ENCODE measurements at regions not wholly inside any gene's neighbourhood (a gene's known extent, or its start where the extent isn't known, plus 50 kb on each side); places are given as distances from the start of the nearest gene placed in this dataset.
A peak's percentile ranks its signal among the peaks of the same experiment; 100 is the strongest.

GRCh38 chr10:56763090-56763489, 402.0 kb upstream of the ZWINT start:
- H3K4ac ChIP-seq (ENCODE audit: low read length), result no peak overlapping the region
- DNase-seq (ENCODE audit: low spot score), result no peak
- no peak overlapping the region for H3K18ac ChIP-seq (ENCODE audit: low read length)

GRCh38 chr10:56745490-56745889, 384.4 kb upstream of the ZWINT start:
- H3K27me3 ChIP-seq (ENCODE audit: control insufficient read depth in 3 of 3, insufficient read depth in 3 of 3, low read depth in 1 of 3, low read length in 3 of 3), result no peaks in the 10 kb centered on the region
- WGBS, 2 donors (ENCODE audit: extremely low coverage in 2 of 2, insufficient read length in 2 of 2, insufficient replicate concordance in 1 of 2), result no CpG with 5 or more reads among the region's 4 CpGs

More at GRCh38 chr10:56763090-56763489, 402.0 kb upstream of the ZWINT start:
- H3K27me3 ChIP-seq (ENCODE audit: control insufficient read depth in 3 of 3, insufficient read depth in 3 of 3, low read depth in 1 of 3, low read length in 3 of 3), result no peaks in the 10 kb centered on the region
- H3K4me2 ChIP-seq (ENCODE audit: insufficient read depth, low read length, poor library complexity, severe bottlenecking), result no peak overlapping the region
- WGBS, 2 donors (ENCODE audit: extremely low coverage in 2 of 2, insufficient read length in 2 of 2, insufficient replicate concordance in 1 of 2), result no CpG with 5 or more reads among the region's 2 CpGs
- no peak overlapping the region for H2BK12ac ChIP-seq (ENCODE audit: low read length)
- H2AFZ ChIP-seq (ENCODE audit: low read length), result no peak overlapping the region
- no peak overlapping the region for H4K91ac ChIP-seq (ENCODE audit: low read depth, low read length, poor library complexity)
- no peak overlapping the region for H4K8ac ChIP-seq (ENCODE audit: low read depth, low read length)
- no peaks in the 10 kb centered on the region for H3K9me3 ChIP-seq (replicated peaks in 1 of 2; ENCODE audit: control insufficient read depth in 2 of 2, insufficient read depth in 1 of 2, low read depth in 1 of 2, low read length in 2 of 2)
- no peak overlapping the region for H3K27ac ChIP-seq (replicated peaks; ENCODE audit: low read length)
- no peak overlapping the region for H3K14ac ChIP-seq (ENCODE audit: low read length)
- no peaks in the 10 kb centered on the region for H3K36me3 ChIP-seq (replicated peaks in 1 of 2; ENCODE audit: control insufficient read depth in 2 of 2, insufficient read depth in 2 of 2, low read length in 2 of 2)
- H2AK5ac ChIP-seq (ENCODE audit: low read depth, low read length), result no peak overlapping the region
- H3K79me1 ChIP-seq (ENCODE audit: low read depth, low read length), result no peaks in the 10 kb centered on the region
- H2BK15ac ChIP-seq (ENCODE audit: low read length), result no peak overlapping the region
- no peaks in the 10 kb centered on the region for H3K4me1 ChIP-seq (ENCODE audit: control insufficient read depth in 2 of 2, insufficient read depth in 1 of 2, low read depth in 1 of 2, low read length in 2 of 2)
- H3K4me3 ChIP-seq (ENCODE audit: low read length in 2 of 2), result no peak overlapping the region
- H3K9ac ChIP-seq (ENCODE audit: low read depth, low read length, poor library complexity), result no peak overlapping the region
- no peak overlapping the region for H2BK120ac ChIP-seq (ENCODE audit: low read depth, low read length)
- H3K23ac ChIP-seq (ENCODE audit: low read depth, low read length, poor library complexity), result no peak overlapping the region
- no peak overlapping the region for H2BK5ac ChIP-seq (ENCODE audit: low read length)

GRCh38 chr10:56728349-56728748, 367.3 kb upstream of the ZWINT start:
- no peak for DNase-seq (ENCODE audit: low spot score)
- H3K79me1 ChIP-seq (ENCODE audit: low read depth, low read length), result no peaks in the 10 kb centered on the region
- no peak overlapping the region for H3K14ac ChIP-seq (ENCODE audit: low read length)
- H2AFZ ChIP-seq (ENCODE audit: low read length), result no peak overlapping the region
- H3K9ac ChIP-seq (ENCODE audit: low read depth, low read length, poor library complexity), result no peak overlapping the region
- H3K23ac ChIP-seq (ENCODE audit: low read depth, low read length, poor library complexity), result no peak overlapping the region
- H4K8ac ChIP-seq (ENCODE audit: low read depth, low read length), result no peak overlapping the region
- H4K91ac ChIP-seq (ENCODE audit: low read depth, low read length, poor library complexity), result no peak overlapping the region
- no peaks in the 10 kb centered on the region for H3K36me3 ChIP-seq (replicated peaks in 1 of 2; ENCODE audit: control insufficient read depth in 2 of 2, insufficient read depth in 2 of 2, low read length in 2 of 2)
- H2BK15ac ChIP-seq (ENCODE audit: low read length), result no peak overlapping the region
- H3K4me3 ChIP-seq (ENCODE audit: low read length in 2 of 2), result no peak overlapping the region
- H3K4me2 ChIP-seq (ENCODE audit: insufficient read depth, low read length, poor library complexity, severe bottlenecking), result no peak overlapping the region
- no peak overlapping the region for H2AK5ac ChIP-seq (ENCODE audit: low read depth, low read length)
- WGBS, 2 donors (ENCODE audit: extremely low coverage in 2 of 2, insufficient read length in 2 of 2, insufficient replicate concordance in 1 of 2), result no CpG with 5 or more reads among the region's 2 CpGs
- H2BK12ac ChIP-seq (ENCODE audit: low read length), result no peak overlapping the region
- no peak overlapping the region for H3K27ac ChIP-seq (replicated peaks; ENCODE audit: low read length)
- H2BK120ac ChIP-seq (ENCODE audit: low read depth, low read length), result no peak overlapping the region
- no peaks in the 10 kb centered on the region for H3K4me1 ChIP-seq (ENCODE audit: control insufficient read depth in 2 of 2, insufficient read depth in 1 of 2, low read depth in 1 of 2, low read length in 2 of 2)
- no peak overlapping the region for H3K4ac ChIP-seq (ENCODE audit: low read length)
- H3K18ac ChIP-seq (ENCODE audit: low read length), result no peak overlapping the region
- H3K9me3 ChIP-seq (replicated peaks in 1 of 2; ENCODE audit: control insufficient read depth in 2 of 2, insufficient read depth in 1 of 2, low read depth in 1 of 2, low read length in 2 of 2), result no peaks in the 10 kb centered on the region
- no peaks in the 10 kb centered on the region for H3K27me3 ChIP-seq (ENCODE audit: control insufficient read depth in 3 of 3, insufficient read depth in 3 of 3, low read depth in 1 of 3, low read length in 3 of 3)
- no peak overlapping the region for H2BK5ac ChIP-seq (ENCODE audit: low read length)

More at GRCh38 chr10:56745490-56745889, 384.4 kb upstream of the ZWINT start:
- H3K9ac ChIP-seq (ENCODE audit: low read depth, low read length, poor library complexity), result no peak overlapping the region
- H2BK5ac ChIP-seq (ENCODE audit: low read length), result no peak overlapping the region
- H3K79me1 ChIP-seq (ENCODE audit: low read depth, low read length), result no peaks in the 10 kb centered on the region
- no peak overlapping the region for H2AK5ac ChIP-seq (ENCODE audit: low read depth, low read length)
- no peaks in the 10 kb centered on the region for H3K9me3 ChIP-seq (replicated peaks in 1 of 2; ENCODE audit: control insufficient read depth in 2 of 2, insufficient read depth in 1 of 2, low read depth in 1 of 2, low read length in 2 of 2)
- H2BK15ac ChIP-seq (ENCODE audit: low read length), result no peak overlapping the region
- H3K36me3 ChIP-seq (replicated peaks in 1 of 2; ENCODE audit: control insufficient read depth in 2 of 2, insufficient read depth in 2 of 2, low read length in 2 of 2), result no peaks in the 10 kb centered on the region
- peak overlapping the region; percentile 79 for H2AFZ ChIP-seq (ENCODE audit: low read length)
- no peak overlapping the region for H2BK12ac ChIP-seq (ENCODE audit: low read length)
- H4K8ac ChIP-seq (ENCODE audit: low read depth, low read length), result no peak overlapping the region
- no peak overlapping the region for H3K18ac ChIP-seq (ENCODE audit: low read length)
- no peak overlapping the region for H3K4me3 ChIP-seq (ENCODE audit: low read length in 2 of 2)
- H3K4ac ChIP-seq (ENCODE audit: low read length), result no peak overlapping the region
- H4K91ac ChIP-seq (ENCODE audit: low read depth, low read length, poor library complexity), result no peak overlapping the region
- no peak overlapping the region for H3K23ac ChIP-seq (ENCODE audit: low read depth, low read length, poor library complexity)
- DNase-seq (ENCODE audit: low spot score), result no peak
- H3K4me1 ChIP-seq (ENCODE audit: control insufficient read depth in 2 of 2, insufficient read depth in 1 of 2, low read depth in 1 of 2, low read length in 2 of 2), result no peaks in the 10 kb centered on the region
- no peak overlapping the region for H3K4me2 ChIP-seq (ENCODE audit: insufficient read depth, low read length, poor library complexity, severe bottlenecking)
- H2BK120ac ChIP-seq (ENCODE audit: low read depth, low read length), result no peak overlapping the region
- H3K14ac ChIP-seq (ENCODE audit: low read length), result no peak overlapping the region
- H3K27ac ChIP-seq (replicated peaks; ENCODE audit: low read length), result no peak overlapping the region

GRCh38 chr10:56722912-56723311, 361.9 kb upstream of the ZWINT start:
- Histone ChIP-seq H2BK12ac (ENCODE audit: low read length) (no peak overlapping the region), H3K27me3 (ENCODE audit: control insufficient read depth in 3 of 3, insufficient read depth in 3 of 3, low read depth in 1 of 3, low read length in 3 of 3) (no peaks in the 10 kb centered on the region), H3K79me1 (ENCODE audit: low read depth, low read length) (no peaks in the 10 kb centered on the region), H3K14ac (ENCODE audit: low read length) (no peak overlapping the region), H3K23ac (ENCODE audit: low read depth, low read length, poor library complexity) (no peak overlapping the region), H3K9ac (ENCODE audit: low read depth, low read length, poor library complexity) (peak overlapping the region; percentile 12), H2BK120ac (ENCODE audit: low read depth, low read length) (no peak overlapping the region), H3K36me3 (replicated peaks in 1 of 2; ENCODE audit: control insufficient read depth in 2 of 2, insufficient read depth in 2 of 2, low read length in 2 of 2) (no peaks in the 10 kb centered on the region), H3K4me1 (ENCODE audit: control insufficient read depth in 2 of 2, insufficient read depth in 1 of 2, low read depth in 1 of 2, low read length in 2 of 2) (no peaks in the 10 kb centered on the region), H4K8ac (ENCODE audit: low read depth, low read length) (no peak overlapping the region), H3K4ac (ENCODE audit: low read length) (no peak overlapping the region), H3K4me3 (ENCODE audit: low read length in 2 of 2) (peak overlapping the region in 1 of 2 donors; percentile 58), H2AK5ac (ENCODE audit: low read depth, low read length) (no peak overlapping the region), H4K91ac (ENCODE audit: low read depth, low read length, poor library complexity) (no peak overlapping the region), H3K18ac (ENCODE audit: low read length) (no peak overlapping the region), H3K4me2 (ENCODE audit: insufficient read depth, low read length, poor library complexity, severe bottlenecking) (no peak overlapping the region), H3K9me3 (replicated peaks in 1 of 2; ENCODE audit: control insufficient read depth in 2 of 2, insufficient read depth in 1 of 2, low read depth in 1 of 2, low read length in 2 of 2) (no peaks in the 10 kb centered on the region), H3K27ac (replicated peaks; ENCODE audit: low read length) (no peak overlapping the region), H2BK15ac (ENCODE audit: low read length) (no peak overlapping the region), H2BK5ac (ENCODE audit: low read length) (no peak overlapping the region), H2AFZ (ENCODE audit: low read length) (no peak overlapping the region)
- DNase-seq (ENCODE audit: low spot score), result no peak
- no CpG with 5 or more reads among the region's 7 CpGs for WGBS, 2 donors (ENCODE audit: extremely low coverage in 2 of 2, insufficient read length in 2 of 2, insufficient replicate concordance in 1 of 2)
